SK-N-SH (cell line): ENCODE measurements at regions not wholly inside any gene's neighbourhood (a gene's known extent, or its start where the extent isn't known, plus 50 kb on each side); places are given as distances from the start of the nearest gene placed in this dataset.

Source experiments
- CTCF ChIA-PET: fragments of 300-600, 350-600 bp; formaldehyde crosslinking; extraction: SDS; loops from one replicate; lab custom pipeline; 2021; lab: Yijun Ruan, JAX
- POLR2A ChIA-PET: fragments of 350-600 bp; sonication (Branson Sonifier 250); formaldehyde crosslinking; extraction: SDS; loops from one replicate; lab custom pipeline; 2020; ENCODE audit warnings: antibody characterized with exemption, inconsistent platforms; lab: Yijun Ruan, JAX
- DNase-seq: peaks from one replicate; pipeline ENCODE4 v3.0.0; 2012
- H2AFZ ChIP-seq: fragments of 200-600 bp; sonication (generic); 2 replicates; pipeline ENCODE4 v1.8.1; 2016; ENCODE audit warnings: antibody characterized with exemption, mild to moderate bottlenecking, low read depth
- H3F3A ChIP-seq: fragments of 200-600 bp; sonication (generic); replicated peaks from 2 replicates; pipeline ENCODE3; 2016; ENCODE audit warnings: antibody characterized with exemption, mild to moderate bottlenecking; ENCODE audit not compliant: insufficient read depth
- H3K27ac ChIP-seq, 2 experiments: fragments of 200-500 bp in 1 of 2; fragments of 200-600 bp in 1 of 2; sonication (Bioruptor generic) in 1 of 2; sonication (generic), shearing (Covaris generic) in 1 of 2; 2 replicates each; pipeline versions ENCODE4 v1.5.1 to v1.6.1; 2014 to 2016; ENCODE audit warnings: low read depth in 2 of 2, inconsistent platforms in 1 of 2, low read length in 1 of 2, mild to moderate bottlenecking in 1 of 2, mixed read lengths in 1 of 2
- H3K27me3 ChIP-seq: fragments of 200-600 bp; sonication (generic), shearing (Covaris generic); 2 replicates; pipeline ENCODE4 v1.6.1; 2016; ENCODE audit warnings: mixed run types; ENCODE audit not compliant: insufficient read depth
- H3K36me3 ChIP-seq, 2 experiments: fragments of 200-500 bp in 1 of 2; fragments of 200-600 bp in 1 of 2; sonication (Bioruptor generic) in 1 of 2; sonication (generic) in 1 of 2; replicated peaks in 1 of 2; 2 replicates each; pipeline versions ENCODE3 to v1.5.1; 2014 to 2016; ENCODE audit warnings: low read length in 1 of 2, mild to moderate bottlenecking in 1 of 2; ENCODE audit not compliant: insufficient read depth in 2 of 2, control insufficient read depth in 1 of 2
- H3K4me1 ChIP-seq, 2 experiments: fragments of 200-500 bp in 1 of 2; fragments of 200-600 bp in 1 of 2; sonication (Bioruptor generic) in 1 of 2; sonication (generic), shearing (Covaris generic) in 1 of 2; 2 replicates each; pipeline versions ENCODE4 v1.5.1 to v1.6.1; 2014 to 2016; ENCODE audit warnings: low read depth in 1 of 2, low read length in 1 of 2, mixed run types in 1 of 2; ENCODE audit not compliant: insufficient read depth in 2 of 2, control insufficient read depth in 1 of 2
- H3K4me2 ChIP-seq: fragments of 200-600 bp; sonication (generic), shearing (Covaris generic); 2 replicates; pipeline ENCODE4 v1.6.1; 2017; ENCODE audit warnings: mixed run types
- H3K4me3 ChIP-seq, 2 experiments: fragments of 200-500 bp in 1 of 2; fragments of 200-600 bp in 1 of 2; sonication (Bioruptor generic) in 1 of 2; sonication (generic), shearing (Covaris generic) in 1 of 2; 2 replicates each; pipeline versions ENCODE4 v1.5.1 to v1.8.1; 2014 to 2016; ENCODE audit warnings: low read depth in 2 of 2, inconsistent platforms in 1 of 2, low read length in 1 of 2, mild to moderate bottlenecking in 1 of 2, mixed read lengths in 1 of 2, moderate library complexity in 1 of 2
- H3K79me2 ChIP-seq: fragments of 200-600 bp; sonication (generic); 2 replicates; pipeline ENCODE4 v1.8.1; 2017; ENCODE audit warnings: mild to moderate bottlenecking; ENCODE audit not compliant: insufficient read depth
- H3K9ac ChIP-seq: fragments of 200-600 bp; sonication (generic); 2 replicates; pipeline ENCODE4 v1.6.1; 2017; ENCODE audit warnings: mixed run types
- H3K9me2 ChIP-seq: fragments of 200-600 bp; sonication (generic); 2 replicates; pipeline ENCODE4 v1.6.1; 2017; ENCODE audit warnings: mixed run types
- H3K9me3 ChIP-seq: fragments of 200-600 bp; sonication (generic); 2 replicates; pipeline ENCODE4 v1.6.1; 2017; ENCODE audit warnings: mixed run types, mild to moderate bottlenecking, moderate library complexity
- H4K20me1 ChIP-seq: fragments of 200-600 bp; sonication (generic); 2 replicates; pipeline ENCODE4 v1.6.1; 2017; ENCODE audit warnings: mild to moderate bottlenecking, mixed run types; ENCODE audit not compliant: insufficient read depth
- CHD2 ChIP-seq: fragments of 150-350 bp; IDR thresholded peaks from 2 replicates; pipeline ENCODE4 v1.6.1; 2018; ENCODE audit warnings: low read length; ENCODE audit not compliant: partially characterized antibody
- ELF1 ChIP-seq: IDR thresholded peaks from 2 replicates; pipeline ENCODE4 v1.4.0; 2012
- EP300 ChIP-seq, 2 experiments: IDR thresholded peaks; 2 replicates each; pipeline versions ENCODE4 v1.4.0 to v1.6.1; 2012; ENCODE audit warnings: borderline replicate concordance in 1 of 2, low read depth in 1 of 2, low read length in 1 of 2
- FOSL2 ChIP-seq: IDR thresholded peaks from 2 replicates; pipeline ENCODE4 v1.4.0; 2012; ENCODE audit warnings: low read depth, mild to moderate bottlenecking, moderate library complexity, borderline replicate concordance
- GATA2 ChIP-seq: sonication (generic); formaldehyde crosslinking; IDR thresholded peaks from 2 replicates; pipeline ENCODE4 v1.5.0; 2020; ENCODE audit warnings: mild to moderate bottlenecking, missing genetic modification reagents
- JUND ChIP-seq: IDR thresholded peaks from 2 replicates; pipeline ENCODE4 v1.4.0; 2012
- MXI1 ChIP-seq: IDR thresholded peaks from 2 replicates; pipeline ENCODE4 v1.6.1; 2012; ENCODE audit warnings: mild to moderate bottlenecking, low read depth, low read length, improper control_type of control experiment
- NFIC ChIP-seq: IDR thresholded peaks from 2 replicates; pipeline ENCODE4 v1.4.0; 2012; ENCODE audit warnings: borderline replicate concordance
- POLR2AphosphoS5 ChIP-seq: IDR thresholded peaks from 2 replicates; pipeline ENCODE4 v1.6.1; 2012; ENCODE audit warnings: low read depth, low read length
- RCOR1 ChIP-seq: fragments of 150-350 bp; IDR thresholded peaks from 2 replicates; pipeline ENCODE4 v1.6.1; 2017; ENCODE audit warnings: antibody characterized with exemption, low read length
- REST ChIP-seq: IDR thresholded peaks from 2 replicates; pipeline ENCODE4 v1.6.1; 2012; ENCODE audit warnings: mild to moderate bottlenecking, low read depth, low read length, moderate library complexity
- RXRA ChIP-seq: IDR thresholded peaks from 2 replicates; pipeline ENCODE4 v1.4.0; 2012; ENCODE audit warnings: low read depth, mild to moderate bottlenecking, borderline replicate concordance
- SIN3A ChIP-seq: IDR thresholded peaks from 2 replicates; pipeline ENCODE4 v1.6.1; 2012; ENCODE audit warnings: low read depth, mild to moderate bottlenecking, low read length, moderate library complexity, borderline replicate concordance
- SMC3 ChIP-seq: IDR thresholded peaks from 2 replicates; pipeline ENCODE4 v1.6.1; 2012; ENCODE audit warnings: low read depth, low read length, improper control_type of control experiment
- TAF1 ChIP-seq: IDR thresholded peaks from 2 replicates; pipeline ENCODE4 v1.6.1; 2012; ENCODE audit warnings: low read depth, mild to moderate bottlenecking, low read length, moderate library complexity, borderline replicate concordance
- TCF12 ChIP-seq: IDR thresholded peaks from 2 replicates; pipeline ENCODE4 v1.4.0; 2012
- TEAD4 ChIP-seq: IDR thresholded peaks from 2 replicates; pipeline ENCODE4 v1.4.0; 2012; ENCODE audit warnings: mild to moderate bottlenecking, borderline replicate concordance; ENCODE audit not compliant: insufficient read depth
- USF1 ChIP-seq: IDR thresholded peaks from 2 replicates; pipeline ENCODE4 v1.4.0; 2012; ENCODE audit warnings: low read depth, borderline replicate concordance
- YY1 ChIP-seq: IDR thresholded peaks from 2 replicates; pipeline ENCODE4 v1.4.0; 2012; ENCODE audit warnings: low read depth, mild to moderate bottlenecking
- WGBS: methylation state at CpG from one replicate; pipeline ENCODE4 v1.1.6; 2017; ENCODE audit warnings: low lambda C conversion rate; 5-methylcytosine and 5-hydroxymethylcytosine counted together

- TF ChIP-seq REST (no peak), GATA2 (CRISPR knock-in tag) (no peak)
These were observed 107.0 kb downstream of the TRAPPC11 start (continued) for GRCh38 chr4:183766140-183766539.

GRCh38 chr4:183770906-183771305 lies 111.8 kb downstream of the TRAPPC11 start:
- POLR2A ChIA-PET: no interaction called here
- Histone ChIP-seq H3K79me2 (no peaks in the 10 kb centered on the region), H3F3A (no peaks in the 10 kb centered on the region), H3K36me3 (no peaks in the 10 kb centered on the region), H3K4me3 (no peak overlapping the region), H2AFZ (no peak overlapping the region), H4K20me1 (no peaks in the 10 kb centered on the region), H3K27me3 (no peaks in the 10 kb centered on the region), H3K4me2 (no peak overlapping the region), H3K9me2 (no peaks in the 10 kb centered on the region), H3K9ac (no peak overlapping the region), H3K9me3 (no peaks in the 10 kb centered on the region), H3K4me1 (peaks cover 0 to 7% of the 10 kb centered on the region in 2 experiments; a peak in 1 of 4 replicates), H3K27ac (peak overlapping the region in 1 of 2 experiments; percentile 48; a peak in 2 of 4 replicates)
- WGBS: 37% methylated on average over 6 of the region's 7 CpGs
- no peak for TF ChIP-seq NFIC
- TF ChIP-seq EP300 (IDR thresholded peaks at IDR 0.05; ENCODE audit: borderline replicate concordance in 1 of 2, low read depth in 1 of 2, low read length in 1 of 2): no peak
- TF ChIP-seq RCOR1: no peak
- no peak for TF ChIP-seq SIN3A
- no peak for TF ChIP-seq CHD2
- TF ChIP-seq USF1: no peak
- TF ChIP-seq RXRA: no peak
- no peak for TF ChIP-seq TCF12
- CTCF ChIA-PET: interaction anchor here (0.7 to 1.4 kb wide), 3 partner anchors 10 to 12 kb away, joined by 3 read pairs; no protein-coding TSS in a partner anchor
- no peak for DNase-seq

- no peak overlapping the region for H3K27ac ChIP-seq
These were observed 113.3 kb downstream of the TRAPPC11 start for GRCh38 chr4:183772361-183772760.

More at GRCh38 chr4:183772361-183772760, 113.3 kb downstream of the TRAPPC11 start:
- no peaks in the 10 kb centered on the region for H3F3A ChIP-seq
- WGBS: 64% methylated on average over 1 of the region's 1 CpG
- no peaks in the 10 kb centered on the region for H3K27me3 ChIP-seq
- H3K9me2 ChIP-seq: no peaks in the 10 kb centered on the region
- H3K9me3 ChIP-seq: no peaks in the 10 kb centered on the region
- H3K4me3 ChIP-seq: no peak overlapping the region
- peaks cover 0 to 7% of the 10 kb centered on the region in 2 experiments; a peak in 1 of 4 replicates for H3K4me1 ChIP-seq
- no peaks in the 10 kb centered on the region for H3K36me3 ChIP-seq
- POLR2A ChIA-PET: no interaction called here
- no peak for TF ChIP-seq CHD2
- no peak for TF ChIP-seq SMC3
- no peak for TF ChIP-seq JUND
- no peak for TF ChIP-seq ELF1
- TF ChIP-seq FOSL2: no peak
- no peak for TF ChIP-seq EP300 (IDR thresholded peaks at IDR 0.05; ENCODE audit: borderline replicate concordance in 1 of 2, low read depth in 1 of 2, low read length in 1 of 2)
- TF ChIP-seq TAF1: no peak
- no peak for TF ChIP-seq REST
- TF ChIP-seq YY1: no peak
- no peak for TF ChIP-seq MXI1
- no peak for TF ChIP-seq TEAD4
- TF ChIP-seq POLR2AphosphoS5: no peak
- H3K4me2 ChIP-seq: no peak overlapping the region
- no peaks in the 10 kb centered on the region for H4K20me1 ChIP-seq
- H2AFZ ChIP-seq: no peak overlapping the region
- DNase-seq: no peak
- no peaks in the 10 kb centered on the region for H3K79me2 ChIP-seq
- CTCF ChIA-PET: no interaction called here
- H3K9ac ChIP-seq: no peak overlapping the region
